ENCODE measurements at regions not wholly inside any gene's neighbourhood (a gene's known extent, or its start where the extent isn't known, plus 50 kb on each side); places are given as distances from the start of the nearest gene placed in this dataset.

DNA sequence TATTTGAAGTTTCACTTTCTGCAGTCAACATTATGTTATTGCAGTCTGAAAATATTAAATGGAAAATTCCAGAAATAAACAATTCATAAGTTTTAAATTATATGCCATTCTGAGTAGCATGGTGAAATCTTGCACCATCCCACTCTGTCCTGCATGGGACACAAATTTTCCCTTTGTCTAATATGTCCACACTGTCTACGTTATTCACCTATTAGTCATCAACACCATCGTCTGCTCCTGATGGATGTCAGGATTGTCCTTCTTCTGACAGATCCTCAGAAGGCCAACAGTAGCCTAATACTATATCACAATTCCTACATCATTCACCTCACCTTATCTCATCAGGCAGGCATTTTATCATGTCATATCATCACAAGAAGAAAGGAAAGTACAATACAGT lies 163.1 kb downstream of the TXNL1 start:
- no peak for TF ChIP-seq POLR2A (IDR thresholded peaks at IDR 0.05)
- TF ChIP-seq, protein P1, sequence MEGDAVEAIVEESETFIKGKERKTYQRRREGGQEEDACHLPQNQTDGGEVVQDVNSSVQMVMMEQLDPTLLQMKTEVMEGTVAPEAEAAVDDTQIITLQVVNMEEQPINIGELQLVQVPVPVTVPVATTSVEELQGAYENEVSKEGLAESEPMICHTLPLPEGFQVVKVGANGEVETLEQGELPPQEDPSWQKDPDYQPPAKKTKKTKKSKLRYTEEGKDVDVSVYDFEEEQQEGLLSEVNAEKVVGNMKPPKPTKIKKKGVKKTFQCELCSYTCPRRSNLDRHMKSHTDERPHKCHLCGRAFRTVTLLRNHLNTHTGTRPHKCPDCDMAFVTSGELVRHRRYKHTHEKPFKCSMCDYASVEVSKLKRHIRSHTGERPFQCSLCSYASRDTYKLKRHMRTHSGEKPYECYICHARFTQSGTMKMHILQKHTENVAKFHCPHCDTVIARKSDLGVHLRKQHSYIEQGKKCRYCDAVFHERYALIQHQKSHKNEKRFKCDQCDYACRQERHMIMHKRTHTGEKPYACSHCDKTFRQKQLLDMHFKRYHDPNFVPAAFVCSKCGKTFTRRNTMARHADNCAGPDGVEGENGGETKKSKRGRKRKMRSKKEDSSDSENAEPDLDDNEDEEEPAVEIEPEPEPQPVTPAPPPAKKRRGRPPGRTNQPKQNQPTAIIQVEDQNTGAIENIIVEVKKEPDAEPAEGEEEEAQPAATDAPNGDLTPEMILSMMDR (IDR thresholded peaks at IDR 0.05) = no peak
- no peak for TF ChIP-seq EP300 (IDR thresholded peaks at IDR 0.05)

Measured in ovary (tissue), 3 donors.